OCI-LY1 (cell line): ENCODE measurements at regions not wholly inside any gene's neighbourhood (a gene's known extent, or its start where the extent isn't known, plus 50 kb on each side); places are given as distances from the start of the nearest gene placed in this dataset.

Experiments used
- H2AFZ ChIP-seq: fragments of 200-600 bp; sonication (generic), shearing (Covaris generic); 2 replicates; pipeline ENCODE4 v1.6.0; 2014; ENCODE audit warnings: antibody characterized with exemption, mild to moderate bottlenecking, low read length
- H3F3A ChIP-seq: fragments of 200-600 bp; sonication (generic), shearing (Covaris generic); 2 replicates; pipeline ENCODE4 v1.6.0; 2014; ENCODE audit warnings: mild to moderate bottlenecking, antibody characterized with exemption, low read length, moderate library complexity; ENCODE audit not compliant: insufficient read depth
- H3K27ac ChIP-seq: fragments of 200-600 bp; sonication (generic); 2 replicates; pipeline ENCODE4 v1.5.1; 2014; ENCODE audit warnings: low read length, mixed run types, mild to moderate bottlenecking, low read depth; ENCODE audit not compliant: poor library complexity, severe bottlenecking
- H3K27me3 ChIP-seq: fragments of 200-600 bp; sonication (generic); 2 replicates; pipeline ENCODE4 v1.6.0; 2014; ENCODE audit warnings: antibody characterized with exemption, mild to moderate bottlenecking, low read length, moderate library complexity; ENCODE audit not compliant: insufficient read depth
- H3K36me3 ChIP-seq: fragments of 200-600 bp; sonication (generic); 2 replicates; pipeline ENCODE4 v1.6.1; 2014; ENCODE audit warnings: mild to moderate bottlenecking, antibody characterized with exemption, low read length, moderate library complexity, mixed read lengths; ENCODE audit not compliant: insufficient read depth
- H3K4me1 ChIP-seq: fragments of 200-600 bp; sonication (generic); 2 replicates; pipeline ENCODE4 v1.5.1; 2014; ENCODE audit warnings: mild to moderate bottlenecking, low read length, moderate library complexity; ENCODE audit not compliant: insufficient read depth, severe bottlenecking
- H3K4me2 ChIP-seq: fragments of 200-600 bp; sonication (generic), shearing (Covaris generic); 2 replicates; pipeline ENCODE4 v1.6.1; 2014; ENCODE audit warnings: low read length
- H3K4me3 ChIP-seq: fragments of 200-600 bp; sonication (generic); 2 replicates; pipeline ENCODE4 v1.5.1; 2014; ENCODE audit warnings: low read length, low read depth, mild to moderate bottlenecking, mixed read lengths; ENCODE audit not compliant: poor library complexity, severe bottlenecking
- H3K79me2 ChIP-seq: fragments of 200-600 bp; shearing (Covaris generic); 2 replicates; pipeline ENCODE4 v1.6.1; 2016; ENCODE audit warnings: mixed run types, low read length, mixed read lengths; ENCODE audit not compliant: insufficient read depth
- H3K9ac ChIP-seq: fragments of 200-600 bp; sonication (generic), shearing (Covaris generic); 2 replicates; pipeline ENCODE4 v1.6.1; 2014; ENCODE audit warnings: mild to moderate bottlenecking, low read length, mixed read lengths
- H3K9me2 ChIP-seq: fragments of 200-600 bp; sonication (generic), shearing (Covaris generic); 2 replicates; pipeline ENCODE4 v1.6.1; 2014; ENCODE audit warnings: low read depth, mild to moderate bottlenecking, low read length, mixed read lengths
- H3K9me3 ChIP-seq: fragments of 200-600 bp; shearing (Covaris generic); 2 replicates; pipeline ENCODE4 v1.6.1; 2014; ENCODE audit warnings: low read length, mixed read lengths
- H4K20me1 ChIP-seq: fragments of 200-600 bp; sonication (generic), shearing (Covaris generic); 2 replicates; pipeline ENCODE4 v1.6.0; 2016; ENCODE audit warnings: mild to moderate bottlenecking, low read length; ENCODE audit not compliant: insufficient read depth
- EZH2 ChIP-seq: fragments of 200-600 bp; sonication (generic), shearing (Covaris generic); IDR thresholded peaks from 2 replicates; pipeline ENCODE4 v1.8.0; 2017; ENCODE audit warnings: borderline replicate concordance, mixed run types, mild to moderate bottlenecking, antibody characterized with exemption, low read length, moderate library complexity, mixed read lengths
- TF ChIP-seq, protein P1 (sequence below): fragments of 200-600 bp; sonication (generic), shearing (Covaris generic); IDR thresholded peaks from 2 replicates; pipeline ENCODE4 v1.5.1; 2017; ENCODE audit warnings: mild to moderate bottlenecking, antibody characterized with exemption, low read length, moderate library complexity, mixed read lengths

DNA sequence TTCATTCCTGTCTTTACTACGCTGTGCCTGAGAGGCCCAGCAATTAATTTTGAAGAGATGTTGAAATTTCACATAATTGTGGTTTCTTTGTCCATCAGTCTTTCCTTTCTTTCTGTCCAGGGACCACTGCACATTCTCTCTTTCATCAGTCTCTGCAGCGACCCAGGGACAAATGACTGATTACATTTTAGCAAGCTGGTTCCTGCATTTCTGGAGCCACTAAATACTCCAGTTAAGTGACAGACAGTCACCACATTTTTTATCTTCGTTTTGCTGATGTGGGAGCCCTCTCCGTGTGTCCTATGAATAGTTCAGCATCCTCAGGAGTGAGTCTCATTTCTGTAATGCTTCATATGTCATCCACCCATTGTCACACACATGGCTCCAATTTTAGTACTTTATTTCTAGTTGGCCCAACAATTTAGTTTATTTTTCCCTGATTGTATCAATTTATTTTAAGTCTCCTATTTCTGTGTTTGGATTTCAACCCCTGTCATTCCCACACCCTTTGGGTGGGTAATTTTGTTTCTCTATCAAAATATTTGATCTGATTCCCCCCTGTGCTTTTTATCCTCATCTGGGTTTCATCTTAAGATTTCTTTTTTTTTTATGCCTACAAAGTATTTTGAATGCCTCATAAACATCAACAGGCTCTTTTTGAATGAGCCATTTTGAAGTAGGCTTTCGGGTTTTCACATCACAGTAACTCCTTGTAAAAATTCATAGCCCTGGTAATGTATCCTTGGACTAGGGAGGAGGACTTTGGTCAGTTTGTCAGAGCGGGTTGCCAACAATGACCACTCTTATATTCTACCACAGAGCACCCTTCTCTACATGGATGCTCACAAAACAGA, 1196.5 kb downstream of the GALC start:
- H3F3A ChIP-seq = no peaks in the 10 kb centered on the region
- no peak overlapping the region for H3K4me2 ChIP-seq
- H3K27ac ChIP-seq = no peak overlapping the region
- no peak overlapping the region for H2AFZ ChIP-seq
- H3K4me3 ChIP-seq = no peak overlapping the region
- TF ChIP-seq EZH2 = no peak
- TF ChIP-seq, protein P1, sequence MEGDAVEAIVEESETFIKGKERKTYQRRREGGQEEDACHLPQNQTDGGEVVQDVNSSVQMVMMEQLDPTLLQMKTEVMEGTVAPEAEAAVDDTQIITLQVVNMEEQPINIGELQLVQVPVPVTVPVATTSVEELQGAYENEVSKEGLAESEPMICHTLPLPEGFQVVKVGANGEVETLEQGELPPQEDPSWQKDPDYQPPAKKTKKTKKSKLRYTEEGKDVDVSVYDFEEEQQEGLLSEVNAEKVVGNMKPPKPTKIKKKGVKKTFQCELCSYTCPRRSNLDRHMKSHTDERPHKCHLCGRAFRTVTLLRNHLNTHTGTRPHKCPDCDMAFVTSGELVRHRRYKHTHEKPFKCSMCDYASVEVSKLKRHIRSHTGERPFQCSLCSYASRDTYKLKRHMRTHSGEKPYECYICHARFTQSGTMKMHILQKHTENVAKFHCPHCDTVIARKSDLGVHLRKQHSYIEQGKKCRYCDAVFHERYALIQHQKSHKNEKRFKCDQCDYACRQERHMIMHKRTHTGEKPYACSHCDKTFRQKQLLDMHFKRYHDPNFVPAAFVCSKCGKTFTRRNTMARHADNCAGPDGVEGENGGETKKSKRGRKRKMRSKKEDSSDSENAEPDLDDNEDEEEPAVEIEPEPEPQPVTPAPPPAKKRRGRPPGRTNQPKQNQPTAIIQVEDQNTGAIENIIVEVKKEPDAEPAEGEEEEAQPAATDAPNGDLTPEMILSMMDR = no peak
- no peaks in the 10 kb centered on the region for H3K4me1 ChIP-seq
- H3K79me2 ChIP-seq = no peaks in the 10 kb centered on the region
- no peaks in the 10 kb centered on the region for H3K36me3 ChIP-seq
- H3K9me2 ChIP-seq = no peaks in the 10 kb centered on the region
- no peaks in the 10 kb centered on the region for H3K9me3 ChIP-seq
- no peaks in the 10 kb centered on the region for H4K20me1 ChIP-seq
- H3K9ac ChIP-seq = no peak overlapping the region
- no peaks in the 10 kb centered on the region for H3K27me3 ChIP-seq

DNA sequence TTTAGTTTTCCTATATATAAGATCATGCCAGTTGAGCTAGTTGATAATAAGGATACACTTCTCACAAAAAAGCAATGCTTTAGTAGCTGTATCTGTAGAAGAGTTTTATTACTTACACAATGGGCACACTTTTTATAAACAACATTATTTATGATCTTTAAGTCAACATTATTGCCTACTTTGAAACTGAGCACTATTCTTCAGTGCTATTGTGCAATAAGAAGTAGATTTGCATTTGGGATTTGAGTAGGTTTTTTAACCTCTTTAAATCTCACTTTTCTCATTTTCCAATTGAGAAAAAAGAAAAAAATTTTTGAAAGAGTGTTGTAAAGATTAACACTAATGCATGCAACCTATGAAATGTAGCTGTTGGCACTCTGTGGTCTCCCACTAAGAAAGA, 1198.3 kb downstream of the GALC start:
- H3K79me2 ChIP-seq = no peaks in the 10 kb centered on the region
- no peaks in the 10 kb centered on the region for H3K4me1 ChIP-seq
- no peaks in the 10 kb centered on the region for H3K9me3 ChIP-seq

DNA sequence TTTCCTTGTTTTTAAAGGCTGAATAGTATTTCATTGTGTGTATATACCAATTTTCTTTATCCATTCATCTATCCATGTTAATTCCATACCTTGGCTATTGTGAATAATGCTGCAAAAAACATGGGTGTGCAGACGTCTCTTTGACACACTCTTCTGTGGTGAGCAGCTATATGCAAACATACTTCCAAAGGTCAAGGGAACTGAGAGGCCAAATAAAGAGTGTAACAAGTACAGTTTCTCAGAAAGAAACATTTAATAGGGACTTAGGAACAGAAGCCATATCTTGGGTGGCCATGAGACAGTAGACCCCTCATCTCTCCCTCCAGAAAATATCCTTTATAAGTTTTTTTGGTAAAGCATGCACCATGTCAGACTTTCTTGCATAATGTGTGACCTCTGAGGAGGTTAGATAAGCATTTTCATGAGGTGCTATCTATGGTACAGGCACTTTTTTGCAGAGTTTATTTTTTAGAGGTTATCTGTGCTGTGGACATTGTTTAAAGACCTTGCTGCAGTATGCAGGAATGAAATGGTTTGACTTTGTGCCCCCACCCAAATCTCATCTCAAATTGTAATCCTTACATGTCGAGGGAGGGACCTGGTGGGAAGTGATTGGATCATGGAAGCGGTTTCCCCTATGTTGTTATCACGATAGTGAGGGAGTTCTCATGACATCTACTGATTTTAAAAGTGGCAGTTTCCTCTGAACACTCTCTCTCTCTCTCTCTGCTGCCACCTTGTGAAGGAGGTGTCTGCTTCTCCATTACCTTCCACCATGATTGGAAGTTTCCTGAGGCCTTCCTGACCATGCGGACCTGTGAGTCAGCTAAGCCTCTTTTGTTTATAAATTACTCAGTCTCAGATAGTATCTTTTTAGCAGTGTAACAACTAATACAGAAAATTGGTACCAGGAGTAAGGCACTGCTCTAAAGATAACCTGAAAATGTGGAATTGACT, 1202.3 kb downstream of the GALC start:
- no peak overlapping the region for H3K9ac ChIP-seq
- H3K4me3 ChIP-seq = no peak overlapping the region
- H3K4me2 ChIP-seq = no peak overlapping the region
- no peaks in the 10 kb centered on the region for H3K9me2 ChIP-seq
- TF ChIP-seq, protein P1 = no peak
- TF ChIP-seq EZH2 = no peak
- no peaks in the 10 kb centered on the region for H3K79me2 ChIP-seq
- no peaks in the 10 kb centered on the region for H3K9me3 ChIP-seq
- no peaks in the 10 kb centered on the region for H4K20me1 ChIP-seq
- no peak overlapping the region for H3K27ac ChIP-seq
- no peaks in the 10 kb centered on the region for H3K27me3 ChIP-seq
- H3K36me3 ChIP-seq = no peaks in the 10 kb centered on the region
- H3F3A ChIP-seq = no peaks in the 10 kb centered on the region
- H3K4me1 ChIP-seq = no peaks in the 10 kb centered on the region
- H2AFZ ChIP-seq = no peak overlapping the region

More for the DNA sequence above, 1198.3 kb downstream of the GALC start:
- Histone ChIP-seq H3K9me2 (no peaks in the 10 kb centered on the region), H3K27ac (no peak overlapping the region), H3K4me2 (no peak overlapping the region), H3F3A (no peaks in the 10 kb centered on the region), H3K9ac (no peak overlapping the region), H3K36me3 (no peaks in the 10 kb centered on the region), H3K27me3 (no peaks in the 10 kb centered on the region), H2AFZ (no peak overlapping the region), H4K20me1 (no peaks in the 10 kb centered on the region), H3K4me3 (no peak overlapping the region)
- no peak for TF ChIP-seq EZH2
